Large intestine (tissue), 3 donors: ENCODE measurements at regions not wholly inside any gene's neighbourhood (a gene's known extent, or its start where the extent isn't known, plus 50 kb on each side); places are given as distances from the start of the nearest gene placed in this dataset.
"Not testable (repeated sequence)": the region's sequence is repeated elsewhere in the genome, so short reads cannot be mapped to it uniquely, and the experiment has no call there.

Experiments used
- DNase-seq, 2 donors: peaks; one replicate each; pipeline versions ENCODE4 v3.0.0 to v3.0.0-alpha.2; 2013
- H3K27ac ChIP-seq: one replicate; pipeline ENCODE4 v1.5.1; 2013; ENCODE audit warnings: low read length
- H3K27me3 ChIP-seq: 2 replicates; pipeline ENCODE4 v1.6.1; 2013; ENCODE audit warnings: low read length; ENCODE audit not compliant: control insufficient read depth, insufficient read depth
- H3K36me3 ChIP-seq: 2 replicates; pipeline ENCODE4 v1.6.1; 2013; ENCODE audit warnings: low read length; ENCODE audit not compliant: control insufficient read depth, insufficient read depth
- H3K4me1 ChIP-seq: one replicate; pipeline ENCODE4 v1.6.1; 2013; ENCODE audit warnings: low read length; ENCODE audit not compliant: control insufficient read depth, insufficient read depth
- H3K4me3 ChIP-seq: one replicate; pipeline ENCODE4 v1.5.1; 2013; ENCODE audit warnings: low read length
- H3K9me3 ChIP-seq: one replicate; pipeline ENCODE4 v1.6.1; 2013; ENCODE audit warnings: mild to moderate bottlenecking, low read depth, low read length, moderate library complexity; ENCODE audit not compliant: control insufficient read depth
- WGBS: methylation state at CpG from one replicate; pipeline ENCODE4 v1.1.5; 2013; ENCODE audit warnings: low lambda C conversion rate; ENCODE audit not compliant: insufficient coverage; 5-methylcytosine and 5-hydroxymethylcytosine counted together

DNA sequence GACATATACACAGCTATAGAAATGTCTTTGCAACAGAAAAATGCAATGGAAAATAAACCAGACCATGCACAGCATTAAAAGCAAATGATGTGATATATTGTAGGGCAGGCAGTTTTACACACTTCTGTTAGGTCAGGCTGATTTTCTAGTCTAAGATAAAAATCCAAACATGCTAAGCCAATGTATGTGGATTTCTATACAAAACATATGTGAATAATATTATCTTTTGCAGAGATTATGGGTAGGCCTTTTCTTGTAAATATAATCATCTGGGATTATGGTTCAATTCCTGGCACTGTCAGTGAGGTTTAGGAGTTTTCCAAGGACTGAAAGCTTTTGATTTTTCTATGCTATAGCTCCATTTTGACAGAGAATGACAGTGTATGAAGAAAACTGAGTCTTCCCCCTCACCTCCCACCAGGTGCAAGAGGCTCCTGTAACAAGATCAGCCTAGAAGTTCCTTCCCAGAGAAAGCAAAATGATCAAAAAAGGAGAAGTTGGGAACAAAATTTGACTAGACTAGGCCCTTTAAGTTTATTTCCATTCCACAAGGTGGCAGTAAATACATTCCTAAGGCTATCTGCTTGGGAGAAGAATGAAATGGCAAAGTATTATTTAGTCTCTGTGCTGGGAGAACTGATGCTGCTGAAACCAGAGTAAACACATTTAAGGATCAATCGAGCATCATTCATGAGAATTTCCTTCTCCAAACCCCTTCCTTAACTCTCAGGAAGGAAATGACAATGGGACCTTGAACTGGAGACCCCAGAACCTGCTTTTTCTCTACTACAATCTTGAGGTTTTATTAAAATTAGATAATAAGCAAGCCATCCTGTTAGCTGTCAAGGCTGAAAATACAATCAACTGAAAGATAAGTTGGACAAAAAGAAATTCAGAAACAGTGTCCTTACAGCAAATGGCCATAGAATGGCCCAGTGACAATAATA lies 133.0 kb upstream of the TUT7 start:
- H3K4me3 ChIP-seq, result no peak overlapping the region
- H3K27me3 ChIP-seq, result peaks cover 7% of the 10 kb centered on the region
- no peaks in the 10 kb centered on the region for H3K36me3 ChIP-seq
- H3K9me3 ChIP-seq, result no peaks in the 10 kb centered on the region
- peak; percentile 20 to 22 for DNase-seq
- H3K4me1 ChIP-seq, result no peaks in the 10 kb centered on the region
- H3K27ac ChIP-seq, result no peak overlapping the region
- WGBS, result no CpG with 5 or more reads among the region's 1 CpG

DNA sequence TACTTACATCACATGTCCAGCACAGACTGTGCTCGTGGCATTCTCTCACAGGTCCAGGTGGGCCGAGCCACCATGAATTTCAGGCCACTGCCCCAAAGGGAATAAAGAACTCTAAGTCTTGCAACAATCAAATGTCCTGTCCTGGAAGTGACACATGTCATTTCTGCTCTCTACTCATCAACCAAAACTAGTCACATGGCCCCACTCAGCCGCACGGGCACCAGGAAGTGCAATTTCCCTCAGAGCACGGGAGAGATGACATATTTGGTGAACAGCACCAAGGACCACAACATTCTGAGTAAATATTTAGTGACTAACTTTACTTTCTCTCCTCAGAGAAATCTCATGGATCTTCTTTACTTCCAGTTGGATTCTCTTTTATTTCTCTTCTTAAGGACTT lies 131.1 kb upstream of the TUT7 start:
- no CpG with 5 or more reads among the region's 5 CpGs for whole genome bisulfite sequencing
- no peak for DNase-seq
- no peaks in the 10 kb centered on the region for H3K9me3 ChIP-seq
- no peaks in the 10 kb centered on the region for H3K4me1 ChIP-seq
- no peak overlapping the region for H3K4me3 ChIP-seq
- no peak overlapping the region for H3K27ac ChIP-seq
- peaks cover 3% of the 10 kb centered on the region for H3K27me3 ChIP-seq
- no peaks in the 10 kb centered on the region for H3K36me3 ChIP-seq

DNA sequence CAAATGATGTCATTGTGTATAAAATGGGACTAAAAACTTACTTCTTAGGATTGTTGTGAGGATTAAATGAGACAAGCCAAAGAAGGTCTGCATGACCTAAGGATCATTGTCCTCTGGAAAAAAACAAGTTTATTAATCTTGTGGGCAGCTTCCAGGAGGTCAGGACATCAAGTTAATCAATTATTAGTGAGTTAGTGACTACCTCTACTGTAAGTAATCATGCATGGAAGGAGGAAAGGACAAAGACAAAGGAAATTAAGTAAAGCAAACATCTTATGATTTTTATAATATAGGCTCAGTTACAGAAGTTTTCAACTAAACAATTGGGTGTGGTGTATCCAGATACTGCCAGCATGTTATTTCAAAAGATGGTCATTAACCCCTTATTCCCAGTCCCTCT lies 129.3 kb upstream of the TUT7 start:
- H3K27ac ChIP-seq, result no peak overlapping the region
- no peak overlapping the region for H3K4me3 ChIP-seq
- no peaks in the 10 kb centered on the region for H3K4me1 ChIP-seq
- peaks cover under 1% of the 10 kb centered on the region for H3K27me3 ChIP-seq
- no peak for DNase-seq
- H3K9me3 ChIP-seq, result no peaks in the 10 kb centered on the region
- no peaks in the 10 kb centered on the region for H3K36me3 ChIP-seq

DNA sequence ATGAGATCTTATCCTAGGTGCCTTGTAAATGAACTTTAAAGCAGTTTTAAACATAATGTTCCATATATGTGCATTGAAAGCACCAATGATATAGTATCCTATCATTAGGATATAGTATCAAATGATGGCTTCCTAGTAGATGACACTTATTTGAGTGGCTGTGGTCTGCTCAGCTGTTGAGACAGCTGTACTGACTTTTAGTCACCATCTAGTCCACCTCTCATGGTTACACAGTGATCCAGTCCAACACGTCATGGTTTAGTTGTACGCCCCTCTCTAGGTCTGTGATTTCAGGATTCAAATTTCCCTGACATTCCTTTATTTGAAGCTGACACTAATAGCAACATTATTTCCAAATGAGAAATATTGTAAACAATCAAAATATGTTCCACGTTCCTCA lies 127.3 kb upstream of the TUT7 start:
- Histone ChIP-seq H3K9me3 (no peaks in the 10 kb centered on the region), H3K27ac (no peak overlapping the region), H3K27me3 (no peaks in the 10 kb centered on the region), H3K4me3 (no peak overlapping the region), H3K4me1 (no peaks in the 10 kb centered on the region), H3K36me3 (no peaks in the 10 kb centered on the region)
- no peak for DNase-seq
- no CpG with 5 or more reads among the region's 3 CpGs for WGBS

DNA sequence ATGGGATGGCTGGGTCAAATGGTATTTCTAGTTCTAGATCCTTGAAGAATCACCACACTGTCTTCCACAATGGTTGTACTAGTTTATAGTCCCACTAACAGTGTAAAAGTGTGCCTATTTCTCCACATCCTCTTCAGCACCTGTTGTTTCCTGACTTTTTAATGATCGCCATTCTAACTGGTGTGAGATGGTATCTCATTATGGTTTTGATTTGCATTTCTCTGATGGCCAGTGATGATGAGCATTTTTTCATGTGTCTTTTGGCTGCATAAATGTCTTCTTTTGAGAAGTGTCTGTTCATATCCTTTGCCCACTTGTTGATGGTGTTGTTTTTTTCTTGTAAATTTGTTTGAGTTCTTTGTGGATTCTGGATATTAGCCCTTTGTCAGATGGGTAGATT lies 121.0 kb upstream of the TUT7 start:
- H3K4me3 ChIP-seq, H3K27me3 ChIP-seq, H3K4me1 ChIP-seq, H3K36me3 ChIP-seq, H3K9me3 ChIP-seq, H3K27ac ChIP-seq, DNase-seq: not testable (repeated sequence)
- no CpG with 5 or more reads among the region's 1 CpG for WGBS

DNA sequence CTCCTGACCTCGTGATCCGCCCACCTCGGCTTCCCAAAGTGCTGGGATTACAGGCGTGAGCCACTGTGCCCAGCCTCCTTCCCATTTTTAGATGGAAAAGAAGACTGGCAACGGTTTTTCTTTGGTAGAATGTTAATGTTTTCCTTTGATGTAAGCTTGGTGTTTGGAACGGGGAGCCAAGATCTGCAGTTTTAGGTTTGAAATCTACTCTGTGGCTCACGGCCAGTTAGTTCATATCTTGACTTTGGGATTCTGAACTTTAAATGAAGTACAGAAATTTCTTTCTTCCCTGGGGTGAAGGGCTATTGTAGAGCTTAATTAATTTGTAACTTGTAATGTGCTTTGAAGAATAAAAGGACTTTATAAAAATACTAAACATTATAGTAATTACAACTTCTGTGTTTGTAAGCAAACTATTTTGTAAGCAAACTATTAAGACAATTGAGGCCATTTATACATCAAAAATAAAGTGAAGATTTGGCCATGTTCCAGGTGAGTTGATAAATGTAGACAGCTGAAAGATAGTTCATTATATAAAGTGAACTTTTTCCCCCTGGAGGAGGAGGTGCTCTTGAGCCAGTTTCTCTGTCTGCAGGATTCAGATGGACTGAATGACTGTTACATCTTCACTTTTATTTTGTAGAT lies 117.1 kb upstream of the TUT7 start:
- H3K27ac ChIP-seq, result no peak overlapping the region
- no peak for DNase-seq
- no CpG with 5 or more reads among the region's 7 CpGs for WGBS

DNA sequence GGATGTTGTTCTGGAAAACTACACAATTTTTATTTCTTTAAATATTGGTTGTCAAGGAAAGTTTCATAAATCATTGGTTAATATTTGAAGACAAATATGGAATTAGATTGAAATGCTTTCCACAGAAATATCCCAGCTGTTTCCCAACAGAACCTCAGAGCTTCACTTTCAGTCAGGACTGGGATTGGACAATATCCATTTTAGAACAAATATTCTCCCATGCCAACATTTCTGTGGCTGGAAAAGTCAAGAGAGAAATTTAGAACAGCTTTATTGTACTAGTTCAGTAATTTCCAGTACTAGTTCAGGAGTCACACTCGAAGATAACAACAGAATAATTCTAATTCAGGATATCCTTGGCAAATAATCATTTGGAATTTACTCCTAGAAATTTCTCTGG lies 116.1 kb upstream of the TUT7 start:
- Histone ChIP-seq H3K9me3 (no peaks in the 10 kb centered on the region), H3K36me3 (no peaks in the 10 kb centered on the region), H3K27ac (no peak overlapping the region), H3K4me3 (no peak overlapping the region), H3K4me1 (no peaks in the 10 kb centered on the region), H3K27me3 (no peaks in the 10 kb centered on the region)
- WGBS, result no CpG with 5 or more reads among the region's 1 CpG
- no peak for DNase-seq

More for the DNA sequence above, 117.1 kb upstream of the TUT7 start:
- H3K4me3 ChIP-seq, result no peak overlapping the region
- H3K27me3 ChIP-seq, result no peaks in the 10 kb centered on the region
- no peaks in the 10 kb centered on the region for H3K4me1 ChIP-seq
- no peaks in the 10 kb centered on the region for H3K36me3 ChIP-seq
- no peaks in the 10 kb centered on the region for H3K9me3 ChIP-seq

DNA sequence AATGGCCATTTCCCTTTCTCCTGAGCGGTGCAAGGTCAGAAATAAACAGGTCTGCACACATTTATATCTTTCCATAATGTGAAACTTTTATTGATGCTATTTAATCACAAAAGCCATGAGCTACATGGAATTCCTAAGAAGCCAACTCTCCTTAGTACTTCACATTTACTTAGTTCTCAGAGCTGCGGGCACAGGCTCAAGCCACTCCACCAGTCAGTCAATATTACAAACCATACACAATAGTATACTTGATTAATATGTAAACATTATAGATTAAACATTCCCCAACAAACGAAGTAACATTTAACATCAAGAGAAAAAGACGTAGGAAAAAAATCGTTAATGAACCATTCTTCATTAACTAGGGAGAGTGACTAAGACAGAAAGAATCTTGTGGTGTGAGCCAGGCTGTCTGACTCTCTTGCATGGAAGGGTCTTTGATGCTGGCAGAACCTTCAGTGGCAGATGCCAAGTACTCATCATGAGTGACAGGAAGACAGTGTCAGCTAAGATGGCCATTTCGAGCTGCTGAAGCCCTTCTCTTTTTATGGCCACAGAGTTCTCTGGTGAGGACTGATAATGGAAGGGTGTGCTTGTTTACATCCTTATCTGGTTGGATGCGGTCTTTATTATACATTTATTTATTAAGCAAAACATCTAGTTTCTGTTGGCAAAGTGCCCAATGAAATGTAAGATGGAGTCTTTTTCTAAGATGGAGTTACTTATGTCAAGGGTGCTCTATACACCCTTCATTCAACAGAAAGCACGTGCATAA lies 115.5 kb upstream of the TUT7 start:
- H3K27me3 ChIP-seq, result no peaks in the 10 kb centered on the region
- no peaks in the 10 kb centered on the region for H3K9me3 ChIP-seq
- no peaks in the 10 kb centered on the region for H3K36me3 ChIP-seq
- H3K4me3 ChIP-seq, result no peak overlapping the region
- H3K4me1 ChIP-seq, result no peaks in the 10 kb centered on the region
- no peak overlapping the region for H3K27ac ChIP-seq
- DNase-seq, result no peak
- 38% methylated on average over 4 of the region's 8 CpGs for WGBS

DNA sequence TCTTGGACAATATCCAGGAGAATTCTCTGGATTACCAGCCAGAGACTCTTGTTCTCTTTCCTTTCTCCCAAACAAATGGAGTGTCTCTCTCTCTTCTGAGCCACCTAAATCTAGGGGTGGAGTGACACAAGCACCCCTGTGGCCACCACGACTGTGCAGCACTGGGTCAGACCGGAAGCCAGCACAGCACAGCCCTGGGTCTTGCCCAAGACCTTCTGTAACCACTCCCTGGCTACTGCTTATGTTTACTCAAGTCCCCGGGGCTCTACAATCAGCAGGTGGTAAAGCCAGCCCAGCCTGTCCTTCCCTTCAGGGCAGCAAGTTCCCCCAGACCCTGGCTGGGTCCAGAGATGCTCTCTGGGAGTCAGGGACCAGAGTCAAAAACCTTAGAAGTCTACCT lies 110.0 kb upstream of the TUT7 start:
- Histone ChIP-seq H3K4me3 (no peak overlapping the region), H3K27me3 (no peaks in the 10 kb centered on the region), H3K27ac (no peak overlapping the region), H3K36me3 (no peaks in the 10 kb centered on the region), H3K9me3 (no peaks in the 10 kb centered on the region), H3K4me1 (no peaks in the 10 kb centered on the region)
- DNase-seq, result no peak
- WGBS, result no CpG with 5 or more reads among the region's 3 CpGs

DNA sequence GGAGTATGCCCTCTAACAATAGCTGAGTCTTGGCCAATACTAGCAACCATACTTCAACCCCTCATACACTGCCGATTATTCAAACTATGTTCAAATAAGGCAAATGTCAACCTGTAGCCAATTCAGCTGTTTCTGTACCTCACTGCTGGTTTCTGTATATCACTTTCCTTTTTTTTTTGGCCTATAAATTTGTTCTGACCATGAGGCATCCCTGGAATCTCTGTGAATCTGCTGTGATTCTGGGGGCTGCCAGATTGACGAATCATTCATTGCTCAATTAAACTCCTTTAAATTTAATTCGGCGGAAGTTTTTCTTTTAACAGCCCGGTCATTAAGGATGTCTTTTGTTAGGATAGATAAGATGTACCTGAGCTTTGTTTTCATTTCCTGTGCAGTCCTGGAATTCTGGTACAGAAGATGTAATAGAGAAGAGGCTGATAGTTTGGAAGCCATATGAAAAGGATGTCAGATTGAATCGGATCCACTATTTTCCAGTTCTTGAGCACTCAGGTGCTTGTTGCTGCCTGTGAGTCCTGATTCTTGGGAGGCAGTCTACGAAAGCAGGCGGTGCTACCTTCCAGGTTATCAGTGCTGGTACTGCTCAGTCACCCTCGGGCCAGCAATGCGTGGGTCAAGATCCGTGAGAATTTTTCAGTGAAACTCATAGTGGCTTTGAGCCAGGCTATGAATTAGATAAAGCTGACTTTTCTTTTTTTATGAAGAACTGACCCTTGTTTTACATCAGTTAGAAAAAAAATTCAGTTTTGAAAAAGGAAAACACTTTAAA lies 106.2 kb upstream of the TUT7 start:
- H3K4me3 ChIP-seq, result no peak overlapping the region
- no peaks in the 10 kb centered on the region for H3K9me3 ChIP-seq
- H3K27me3 ChIP-seq, result no peaks in the 10 kb centered on the region
- H3K27ac ChIP-seq, result no peak overlapping the region
- WGBS, result 63% methylated on average over 1 of the region's 11 CpGs
- H3K36me3 ChIP-seq, result no peaks in the 10 kb centered on the region
- DNase-seq, result no peak
- H3K4me1 ChIP-seq, result no peaks in the 10 kb centered on the region
